ENCODE measurements at regions not wholly inside any gene's neighbourhood (a gene's known extent, or its start where the extent isn't known, plus 50 kb on each side); places are given as distances from the start of the nearest gene placed in this dataset.

- TF ChIP-seq POLR2A (IDR thresholded peaks at IDR 0.05) (no peak), CTCF (IDR thresholded peaks at IDR 0.05) (no peak)
Observed at GRCh38 chr20:56967916-56968315, 298.5 kb downstream of the BMP7 start.
